Testis (tissue), 2 donors: ENCODE measurements at regions not wholly inside any gene's neighbourhood (a gene's known extent, or its start where the extent isn't known, plus 50 kb on each side); places are given as distances from the start of the nearest gene placed in this dataset.

Experiments used
- POLR2A ChIP-seq: fragments of 450-650 bp; IDR thresholded peaks from one replicate; pipeline ENCODE4 v1.6.1; 2017; ENCODE audit warnings: antibody characterized with exemption, mild to moderate bottlenecking, moderate library complexity
- TF ChIP-seq, protein P1 (sequence below), 3 experiments: fragments of 450-650 bp in 2 of 3; fragments of 200-600 bp in 1 of 3; sonication (generic) in 1 of 3; IDR thresholded peaks; one replicate each; pipeline ENCODE4 v1.5.1; 2016 to 2019; ENCODE audit warnings: antibody characterized with exemption in 3 of 3, mild to moderate bottlenecking in 2 of 3, moderate library complexity in 1 of 3

DNA sequence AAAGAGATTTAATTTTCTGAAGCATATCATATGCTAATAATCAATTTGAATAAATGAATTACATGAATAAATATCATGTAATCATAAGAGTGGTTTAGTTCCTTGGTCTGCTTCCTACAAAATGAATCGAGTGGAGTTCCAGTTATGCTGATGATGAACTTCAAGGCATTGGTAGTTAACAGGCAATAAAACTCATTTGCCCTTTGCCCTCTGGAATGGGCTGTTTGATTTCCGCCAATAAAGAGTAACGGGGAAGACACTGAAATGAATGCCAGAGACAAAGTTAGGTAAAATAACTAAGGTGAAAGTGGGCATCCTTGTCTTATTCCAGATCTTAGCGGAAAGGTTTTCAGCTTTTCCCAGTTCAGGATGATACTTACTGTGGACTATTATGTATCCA, 90.1 kb downstream of the C3orf38 start:
- TF ChIP-seq, protein P1, sequence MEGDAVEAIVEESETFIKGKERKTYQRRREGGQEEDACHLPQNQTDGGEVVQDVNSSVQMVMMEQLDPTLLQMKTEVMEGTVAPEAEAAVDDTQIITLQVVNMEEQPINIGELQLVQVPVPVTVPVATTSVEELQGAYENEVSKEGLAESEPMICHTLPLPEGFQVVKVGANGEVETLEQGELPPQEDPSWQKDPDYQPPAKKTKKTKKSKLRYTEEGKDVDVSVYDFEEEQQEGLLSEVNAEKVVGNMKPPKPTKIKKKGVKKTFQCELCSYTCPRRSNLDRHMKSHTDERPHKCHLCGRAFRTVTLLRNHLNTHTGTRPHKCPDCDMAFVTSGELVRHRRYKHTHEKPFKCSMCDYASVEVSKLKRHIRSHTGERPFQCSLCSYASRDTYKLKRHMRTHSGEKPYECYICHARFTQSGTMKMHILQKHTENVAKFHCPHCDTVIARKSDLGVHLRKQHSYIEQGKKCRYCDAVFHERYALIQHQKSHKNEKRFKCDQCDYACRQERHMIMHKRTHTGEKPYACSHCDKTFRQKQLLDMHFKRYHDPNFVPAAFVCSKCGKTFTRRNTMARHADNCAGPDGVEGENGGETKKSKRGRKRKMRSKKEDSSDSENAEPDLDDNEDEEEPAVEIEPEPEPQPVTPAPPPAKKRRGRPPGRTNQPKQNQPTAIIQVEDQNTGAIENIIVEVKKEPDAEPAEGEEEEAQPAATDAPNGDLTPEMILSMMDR (IDR thresholded peaks at IDR 0.05): no peak
- TF ChIP-seq POLR2A: no peak
